Neutrophil (primary cell): ENCODE measurements at regions not wholly inside any gene's neighbourhood (a gene's known extent, or its start where the extent isn't known, plus 50 kb on each side); places are given as distances from the start of the nearest gene placed in this dataset.

Experiments used
- H3K27ac ChIP-seq: fragments of 200-600 bp; sonication (generic); 2 replicates; pipeline ENCODE4 v1.5.1; 2016; ENCODE audit warnings: mild to moderate bottlenecking, moderate library complexity
- H3K27me3 ChIP-seq: fragments of 200-600 bp; sonication (generic); 2 replicates; pipeline ENCODE4 v1.6.0; 2016; ENCODE audit warnings: mild to moderate bottlenecking
- H3K36me3 ChIP-seq: fragments of 200-600 bp; sonication (generic); 2 replicates; pipeline ENCODE4 v1.5.1; 2017
- H3K4me1 ChIP-seq, 2 experiments: fragments of 200-600 bp in 1 of 2; sonication (generic) in 1 of 2; 1 replicate in 1 of 2; 2 replicates in 1 of 2; pipeline versions ENCODE4 v1.5.1 to v1.6.1; 2013 to 2016; ENCODE audit warnings: low read depth in 1 of 2, low read length in 1 of 2, mild to moderate bottlenecking in 1 of 2, moderate library complexity in 1 of 2; ENCODE audit not compliant: control insufficient read depth in 1 of 2, insufficient read depth in 1 of 2
- H3K4me3 ChIP-seq, 2 experiments: fragments of 200-600 bp in 1 of 2; sonication (generic) in 1 of 2; 1 replicate in 1 of 2; 2 replicates in 1 of 2; pipeline ENCODE4 v1.5.1; 2013 to 2016; ENCODE audit warnings: low read depth in 1 of 2, low read length in 1 of 2, mild to moderate bottlenecking in 1 of 2, moderate library complexity in 1 of 2
- H3K9me3 ChIP-seq: fragments of 200-600 bp; sonication (generic); 2 replicates; pipeline ENCODE4 v1.5.1; 2016
- TF ChIP-seq, protein P1 (sequence below): fragments of 200-600 bp; sonication (generic); IDR thresholded peaks from 2 replicates; pipeline ENCODE4 v1.5.1; 2016; ENCODE audit warnings: antibody characterized with exemption

DNA sequence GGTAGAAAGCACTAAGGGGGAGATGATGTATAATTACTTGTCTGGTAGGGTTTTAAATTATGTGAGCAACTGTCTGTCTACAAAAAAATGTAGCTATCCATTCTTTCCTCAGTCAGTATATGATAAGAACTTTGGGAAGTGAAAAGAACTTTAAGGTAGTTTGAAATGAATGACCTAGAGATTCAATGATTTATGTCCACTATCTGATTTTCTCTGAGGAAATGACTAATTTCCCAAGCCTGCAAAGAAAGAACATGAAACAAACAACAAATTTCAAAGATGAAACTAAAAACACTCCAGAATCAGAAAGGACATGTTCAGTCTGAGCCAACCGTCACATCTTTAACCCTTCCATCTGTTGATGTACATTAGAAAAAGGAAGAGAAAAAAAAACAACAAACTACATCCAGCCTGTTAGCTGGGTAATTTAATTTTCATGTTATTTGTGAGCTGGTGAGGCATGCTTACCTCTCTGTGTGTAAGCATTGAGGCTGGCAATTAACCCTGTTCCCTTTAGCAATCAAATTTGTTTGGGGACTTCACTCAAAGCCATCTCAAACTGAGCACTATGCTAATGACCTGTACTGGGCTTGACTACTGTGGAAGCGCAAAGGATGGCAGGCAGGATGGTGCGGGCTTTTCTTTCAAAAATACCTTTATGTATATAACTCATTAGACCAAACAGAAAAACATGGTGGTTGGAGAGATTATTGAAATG, 220.1 kb downstream of the TUSC7 start:
- H3K4me3 ChIP-seq: no peak overlapping the region
- no peaks in the 10 kb centered on the region for H3K4me1 ChIP-seq
- no peaks in the 10 kb centered on the region for H3K27me3 ChIP-seq
- H3K27ac ChIP-seq: no peak overlapping the region
- TF ChIP-seq, protein P1, sequence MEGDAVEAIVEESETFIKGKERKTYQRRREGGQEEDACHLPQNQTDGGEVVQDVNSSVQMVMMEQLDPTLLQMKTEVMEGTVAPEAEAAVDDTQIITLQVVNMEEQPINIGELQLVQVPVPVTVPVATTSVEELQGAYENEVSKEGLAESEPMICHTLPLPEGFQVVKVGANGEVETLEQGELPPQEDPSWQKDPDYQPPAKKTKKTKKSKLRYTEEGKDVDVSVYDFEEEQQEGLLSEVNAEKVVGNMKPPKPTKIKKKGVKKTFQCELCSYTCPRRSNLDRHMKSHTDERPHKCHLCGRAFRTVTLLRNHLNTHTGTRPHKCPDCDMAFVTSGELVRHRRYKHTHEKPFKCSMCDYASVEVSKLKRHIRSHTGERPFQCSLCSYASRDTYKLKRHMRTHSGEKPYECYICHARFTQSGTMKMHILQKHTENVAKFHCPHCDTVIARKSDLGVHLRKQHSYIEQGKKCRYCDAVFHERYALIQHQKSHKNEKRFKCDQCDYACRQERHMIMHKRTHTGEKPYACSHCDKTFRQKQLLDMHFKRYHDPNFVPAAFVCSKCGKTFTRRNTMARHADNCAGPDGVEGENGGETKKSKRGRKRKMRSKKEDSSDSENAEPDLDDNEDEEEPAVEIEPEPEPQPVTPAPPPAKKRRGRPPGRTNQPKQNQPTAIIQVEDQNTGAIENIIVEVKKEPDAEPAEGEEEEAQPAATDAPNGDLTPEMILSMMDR: no peak
- no peaks in the 10 kb centered on the region for H3K9me3 ChIP-seq
- H3K36me3 ChIP-seq: no peaks in the 10 kb centered on the region

DNA sequence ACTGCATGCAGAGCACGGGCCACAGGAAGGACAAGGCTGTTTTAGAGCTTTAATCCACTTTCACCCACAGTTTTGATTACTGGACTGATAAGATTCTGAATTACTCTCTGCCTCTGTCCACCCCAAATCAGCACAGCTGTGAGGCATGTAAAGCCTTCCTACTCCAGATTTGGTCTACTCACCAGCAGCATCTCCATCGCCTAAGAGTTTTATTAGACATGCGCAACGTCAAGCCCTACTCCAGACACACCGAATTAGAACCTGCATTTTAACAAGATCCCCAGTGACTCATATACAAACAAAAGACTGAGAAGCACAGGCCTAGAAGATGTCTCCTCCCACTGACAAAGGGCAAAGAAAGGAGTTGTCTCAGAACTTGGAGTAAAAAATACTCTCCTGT, 221.2 kb downstream of the TUSC7 start:
- no peak overlapping the region for H3K4me3 ChIP-seq
- H3K4me1 ChIP-seq: no peaks in the 10 kb centered on the region
- no peaks in the 10 kb centered on the region for H3K27me3 ChIP-seq
- H3K27ac ChIP-seq: no peak overlapping the region
- TF ChIP-seq, protein P1: no peak
- no peaks in the 10 kb centered on the region for H3K36me3 ChIP-seq
- H3K9me3 ChIP-seq: no peaks in the 10 kb centered on the region

DNA sequence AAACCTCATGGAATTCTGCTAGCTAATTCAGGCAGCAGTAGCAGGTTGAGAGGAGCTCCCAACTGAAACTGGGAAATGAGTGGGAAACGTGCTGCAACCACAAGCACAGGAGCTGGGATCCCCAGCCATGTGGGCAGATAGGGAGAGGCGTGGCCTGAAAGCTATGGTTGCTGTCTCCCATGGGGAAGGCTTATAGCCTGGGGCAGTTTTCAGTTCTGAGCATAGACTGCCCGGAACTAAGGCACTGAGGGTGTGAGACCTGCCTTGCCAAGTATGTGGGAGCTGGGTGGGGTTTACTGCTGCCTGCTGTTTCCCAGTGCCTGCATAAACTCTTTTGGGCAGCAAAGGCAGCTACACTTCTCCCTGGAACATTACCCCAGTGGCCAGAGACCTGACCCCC, 229.5 kb downstream of the TUSC7 start:
- Histone ChIP-seq H3K27me3 (no peaks in the 10 kb centered on the region), H3K4me1 (no peaks in the 10 kb centered on the region), H3K36me3 (no peaks in the 10 kb centered on the region), H3K4me3 (no peak overlapping the region), H3K9me3 (no peaks in the 10 kb centered on the region), H3K27ac (no peak overlapping the region)
- TF ChIP-seq, protein P1: no peak

DNA sequence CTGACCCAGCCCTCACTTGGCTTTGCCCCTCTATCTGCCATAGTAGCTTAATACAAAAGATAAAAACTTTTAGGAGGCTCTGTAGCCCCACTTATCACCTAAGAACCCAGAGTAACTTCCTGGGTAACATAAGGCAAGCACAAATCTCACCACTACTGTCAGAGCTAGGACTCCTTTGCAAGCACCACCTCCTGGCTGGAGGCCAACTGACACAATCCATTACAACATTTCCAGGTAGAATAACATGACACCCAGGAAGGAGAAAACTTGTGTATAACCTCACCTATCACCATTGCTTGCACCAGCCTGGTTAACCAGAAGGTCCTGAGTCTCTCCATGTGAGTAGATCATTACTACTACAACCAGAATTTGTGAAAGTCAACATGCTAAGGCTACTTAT, 230.0 kb downstream of the TUSC7 start:
- no peaks in the 10 kb centered on the region for H3K4me1 ChIP-seq
- H3K27ac ChIP-seq: no peak overlapping the region
- no peak overlapping the region for H3K4me3 ChIP-seq
- TF ChIP-seq, protein P1: no peak
- H3K9me3 ChIP-seq: no peaks in the 10 kb centered on the region
- H3K36me3 ChIP-seq: no peaks in the 10 kb centered on the region
- H3K27me3 ChIP-seq: no peaks in the 10 kb centered on the region

DNA sequence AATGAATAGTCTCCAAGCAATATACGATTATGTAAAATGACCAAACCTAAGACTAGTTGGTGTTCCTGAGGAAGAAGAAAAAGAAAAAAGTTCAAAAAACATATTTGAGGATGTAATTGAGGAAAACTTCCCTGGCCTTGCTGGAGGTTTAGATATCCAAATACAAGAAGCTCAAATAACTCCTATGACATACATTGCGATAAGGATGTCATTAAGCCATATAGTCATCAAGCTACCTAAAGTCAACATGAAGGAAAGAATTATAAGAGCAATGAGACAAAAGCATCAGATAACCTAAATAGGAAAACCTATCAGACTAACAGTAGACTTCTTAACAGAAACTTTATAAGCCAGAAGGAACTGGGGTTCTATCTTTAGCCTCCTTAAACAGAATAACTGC, 231.1 kb downstream of the TUSC7 start:
- TF ChIP-seq, protein P1: no peak
- Histone ChIP-seq H3K27ac (no peak overlapping the region), H3K27me3 (no peaks in the 10 kb centered on the region), H3K4me1 (no peaks in the 10 kb centered on the region), H3K4me3 (no peak overlapping the region), H3K9me3 (no peaks in the 10 kb centered on the region), H3K36me3 (no peaks in the 10 kb centered on the region)
